H9 (cell line): ENCODE measurements at regions not wholly inside any gene's neighbourhood (a gene's known extent, or its start where the extent isn't known, plus 50 kb on each side); places are given as distances from the start of the nearest gene placed in this dataset.

ENCODE experiments used
- DNase-seq: peaks from one replicate; pipeline ENCODE4 v3.0.0-alpha.2; 2017
- H2AFZ ChIP-seq: one replicate; pipeline ENCODE4 v1.6.1; 2013; ENCODE audit warnings: mild to moderate bottlenecking, low read length, control low read depth, moderate library complexity
- H2AK5ac ChIP-seq: 2 replicates; pipeline ENCODE4 v1.6.1; 2013; ENCODE audit warnings: low read length, control low read depth, mixed read lengths; ENCODE audit not compliant: insufficient read length
- H2BK120ac ChIP-seq: one replicate; pipeline ENCODE4 v1.6.1; 2013; ENCODE audit warnings: low read depth, mild to moderate bottlenecking, low read length, control low read depth, inconsistent platforms; ENCODE audit not compliant: poor library complexity, severe bottlenecking
- H2BK12ac ChIP-seq: 2 replicates; pipeline ENCODE4 v1.6.1; 2013; ENCODE audit warnings: low read length, control low read depth, mixed read lengths, low read depth; ENCODE audit not compliant: insufficient read length
- H2BK15ac ChIP-seq: 2 replicates; pipeline ENCODE4 v1.6.1; 2013; ENCODE audit warnings: low read depth, low read length, control low read depth
- H2BK20ac ChIP-seq: one replicate; pipeline ENCODE4 v1.6.1; 2013; ENCODE audit warnings: low read depth, mild to moderate bottlenecking, low read length, control low read depth, inconsistent platforms; ENCODE audit not compliant: poor library complexity, severe bottlenecking
- H2BK5ac ChIP-seq: 2 replicates; pipeline ENCODE4 v1.6.1; 2013; ENCODE audit warnings: low read length, control low read depth, mixed read lengths; ENCODE audit not compliant: insufficient read length
- H3K14ac ChIP-seq: 2 replicates; pipeline ENCODE4 v1.6.1; 2013; ENCODE audit warnings: low read length, control low read depth; ENCODE audit not compliant: insufficient read depth
- H3K18ac ChIP-seq: 2 replicates; pipeline ENCODE4 v1.6.1; 2013; ENCODE audit warnings: low read depth, mild to moderate bottlenecking, mixed read lengths, low read length, control low read depth; ENCODE audit not compliant: insufficient read length
- H3K23ac ChIP-seq: 2 replicates; pipeline ENCODE4 v1.6.1; 2013; ENCODE audit warnings: low read length, control low read depth, mixed read lengths, low read depth; ENCODE audit not compliant: insufficient read length
- H3K23me2 ChIP-seq: 2 replicates; pipeline ENCODE4 v1.6.1; 2013; ENCODE audit warnings: low read depth, mild to moderate bottlenecking, mixed read lengths, low read length, control low read depth; ENCODE audit not compliant: insufficient read length, poor library complexity, severe bottlenecking
- H3K27ac ChIP-seq: 2 replicates; pipeline ENCODE4 v1.5.1; 2013; ENCODE audit warnings: low read length, control low read depth, mixed read lengths, low read depth; ENCODE audit not compliant: insufficient read length
- H3K27me3 ChIP-seq: 2 replicates; pipeline ENCODE4 v1.6.1; 2013; ENCODE audit warnings: low read length, control low read depth, inconsistent platforms; ENCODE audit not compliant: insufficient read depth
- H3K4ac ChIP-seq: 2 replicates; pipeline ENCODE4 v1.6.1; 2013; ENCODE audit warnings: low read depth, mild to moderate bottlenecking, control low read depth, inconsistent platforms, low read length, moderate library complexity
- H3K4me1 ChIP-seq: 2 replicates; pipeline ENCODE4 v1.6.1; 2013; ENCODE audit warnings: low read length, control low read depth, inconsistent platforms; ENCODE audit not compliant: insufficient read depth
- H3K4me2 ChIP-seq: 2 replicates; pipeline ENCODE4 v1.6.1; 2013; ENCODE audit warnings: low read length, control low read depth, mixed read lengths; ENCODE audit not compliant: insufficient read length, insufficient read depth
- H3K56ac ChIP-seq: 2 replicates; pipeline ENCODE4 v1.6.1; 2013; ENCODE audit warnings: low read depth, mild to moderate bottlenecking, mixed read lengths, low read length, control low read depth; ENCODE audit not compliant: insufficient read length
- H3K79me1 ChIP-seq: 2 replicates; pipeline ENCODE4 v1.6.1; 2013; ENCODE audit warnings: low read depth, mild to moderate bottlenecking, moderate library complexity, low read length, control low read depth, inconsistent platforms; ENCODE audit not compliant: insufficient read depth, poor library complexity, severe bottlenecking
- H3K79me2 ChIP-seq: 2 replicates; pipeline ENCODE4 v1.6.1; 2013; ENCODE audit warnings: low read length, control low read depth, inconsistent platforms; ENCODE audit not compliant: insufficient read depth
- H3K9ac ChIP-seq: 2 replicates; pipeline ENCODE4 v1.6.1; 2013; ENCODE audit warnings: low read length, control low read depth, mixed read lengths; ENCODE audit not compliant: insufficient read length; ENCODE audit errors: extremely low read depth
- H3K9me3 ChIP-seq: one replicate; pipeline ENCODE4 v1.6.1; 2013; ENCODE audit warnings: low read depth, low read length, inconsistent platforms; ENCODE audit not compliant: control insufficient read depth
- H3T11ph ChIP-seq: one replicate; pipeline ENCODE4 v1.6.1; 2013; ENCODE audit warnings: mild to moderate bottlenecking, low read length, control low read depth, inconsistent platforms
- H4K20me1 ChIP-seq: one replicate; pipeline ENCODE4 v1.6.1; 2013; ENCODE audit not compliant: control insufficient read depth, insufficient read length, insufficient read depth
- H4K5ac ChIP-seq: 2 replicates; pipeline ENCODE4 v1.6.1; 2013; ENCODE audit warnings: low read depth, mild to moderate bottlenecking, mixed read lengths, low read length, control low read depth; ENCODE audit not compliant: insufficient read length
- H4K8ac ChIP-seq: replicated peaks from 2 replicates; pipeline ENCODE4 v1.6.1; 2013; ENCODE audit warnings: low read length, control low read depth, mixed read lengths, low read depth; ENCODE audit not compliant: insufficient read length
- H4K91ac ChIP-seq: 2 replicates; pipeline ENCODE4 v1.6.1; 2013; ENCODE audit warnings: low read depth, mild to moderate bottlenecking, moderate library complexity, mixed read lengths, low read length, control low read depth; ENCODE audit not compliant: insufficient read length
- H3K27ac Mint-ChIP-seq, 3 experiments: 2 replicates in 2 of 3; 3 replicates in 1 of 3; pipeline ENCODE4 v1.8.0; 2020 to 2021; ENCODE audit warnings: mixed read lengths in 3 of 3, mild to moderate bottlenecking in 1 of 3, moderate library complexity in 1 of 3
- H3K27me3 Mint-ChIP-seq: 2 replicates; pipeline ENCODE4 v1.8.0; 2021; ENCODE audit warnings: low read depth, mild to moderate bottlenecking, moderate library complexity, mixed read lengths
- H3K36me3 Mint-ChIP-seq, 3 experiments: 2 replicates in 2 of 3; 3 replicates in 1 of 3; pipeline ENCODE4 v1.8.0; 2020 to 2021; ENCODE audit warnings: low read depth in 3 of 3, mixed read lengths in 3 of 3; ENCODE audit not compliant: insufficient read depth in 1 of 3
- H3K4me1 Mint-ChIP-seq, 2 experiments: 2 replicates each; pipeline ENCODE4 v1.8.0; 2020; ENCODE audit warnings: mixed read lengths in 2 of 2
- H3K4me3 Mint-ChIP-seq, 2 experiments: 2 replicates in 1 of 2; 3 replicates in 1 of 2; pipeline ENCODE4 v1.8.0; 2020 to 2021; ENCODE audit warnings: mild to moderate bottlenecking in 2 of 2, mixed read lengths in 2 of 2, moderate library complexity in 1 of 2
- H3K9me3 Mint-ChIP-seq, 2 experiments: 2 replicates in 1 of 2; 3 replicates in 1 of 2; pipeline ENCODE4 v1.8.0; 2020; ENCODE audit warnings: mild to moderate bottlenecking in 2 of 2, mixed read lengths in 2 of 2, moderate library complexity in 1 of 2
- CTCF ChIP-seq: fragments of 200-600 bp; sonication (generic); conservative IDR thresholded peaks from 3 replicates; pipeline ENCODE4 v1.8.0; 2021; ENCODE audit warnings: antibody characterized with exemption, mild to moderate bottlenecking
- WGBS: extraction: QIAGEN DNeasy Blood & Tissue Kit; methylation state at CpG from one replicate; pipeline ENCODE4 v1.1.7; 2013; ENCODE audit warnings: missing lambda C conversion rate, low lambda C conversion rate, mixed read lengths; ENCODE audit not compliant: insufficient read length; ENCODE audit errors: extremely low coverage; 5-methylcytosine and 5-hydroxymethylcytosine counted together

- no CpG with 5 or more reads among the region's 3 CpGs for WGBS
- no peak overlapping the region for H2AFZ ChIP-seq
These were observed 78.1 kb upstream of the VWDE start for GRCh38 chr7:12481722-12482121.

More at GRCh38 chr7:12481722-12482121, 78.1 kb upstream of the VWDE start:
- Mint-ChIP-seq H3K9me3 (no peaks in the 10 kb centered on the region), H3K36me3 (no peaks in the 10 kb centered on the region), H3K4me1 (peaks cover 2 to 3% of the 10 kb centered on the region in 2 experiments), H3K27me3 (no peaks in the 10 kb centered on the region), H3K27ac (peak overlapping the region in 1 of 3 experiments; percentile 44; a peak in 2 of 7 replicates), H3K4me3 (no peak overlapping the region)
- Histone ChIP-seq H3K14ac (no peak overlapping the region), H3K4ac (no peak overlapping the region), H2BK120ac (no peak overlapping the region), H2BK15ac (no peak overlapping the region), H3K79me2 (no peaks in the 10 kb centered on the region), H3K27me3 (no peaks in the 10 kb centered on the region), H4K91ac (no peak overlapping the region), H3K27ac (no peak overlapping the region), H3T11ph (no peak overlapping the region), H3K4me1 (no peaks in the 10 kb centered on the region), H3K23ac (no peak overlapping the region), H2BK20ac (no peak overlapping the region), H3K23me2 (no peaks in the 10 kb centered on the region), H3K79me1 (no peaks in the 10 kb centered on the region), H2AK5ac (no peak overlapping the region), H2BK12ac (no peak overlapping the region), H3K56ac (no peak overlapping the region), H3K18ac (no peak overlapping the region), H4K20me1 (no peaks in the 10 kb centered on the region), H3K9ac (no peak overlapping the region), H2BK5ac (no peak overlapping the region), H4K8ac (no peak overlapping the region), H3K9me3 (no peaks in the 10 kb centered on the region), H3K4me2 (no peak overlapping the region), H4K5ac (no peak overlapping the region)
- TF ChIP-seq CTCF, result no peak
- no peak for DNase-seq
